ENCODE measurements at regions not wholly inside any gene's neighbourhood (a gene's known extent, or its start where the extent isn't known, plus 50 kb on each side); places are given as distances from the start of the nearest gene placed in this dataset.
"Not testable (repeated sequence)": the region's sequence is repeated elsewhere in the genome, so short reads cannot be mapped to it uniquely, and the experiment has no call there.

DNA sequence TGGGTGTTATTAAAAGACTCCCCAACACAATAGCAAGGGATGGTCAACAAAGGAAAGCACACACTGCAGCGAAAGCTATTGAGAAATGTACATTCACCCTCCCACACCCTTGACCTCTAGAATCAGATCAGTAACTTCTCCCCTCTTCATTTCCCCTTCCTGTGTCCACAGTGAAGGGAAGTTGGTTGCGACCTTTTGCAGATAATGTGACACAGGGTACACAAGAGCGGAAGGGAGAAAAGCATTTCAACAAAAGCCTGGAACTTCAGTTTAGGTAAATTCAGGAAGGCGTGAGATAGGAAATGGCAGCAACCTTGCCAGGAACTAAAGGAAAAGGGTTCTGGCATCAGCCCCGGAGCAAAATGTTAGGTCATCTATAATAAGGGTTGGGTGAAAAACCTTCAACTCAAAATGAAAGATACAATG lies 899.8 kb downstream of the MCTP2 start:
- H3K36me3 Mint-ChIP-seq: no peaks in the 10 kb centered on the region
- H3K4me1 Mint-ChIP-seq: no peaks in the 10 kb centered on the region
- H3K27ac Mint-ChIP-seq: no peak overlapping the region
- no peak for ATAC-seq
- no peak for DNase-seq (ENCODE audit: low spot score in 2 of 2)
- H3K9me3 Mint-ChIP-seq: no peaks in the 10 kb centered on the region
- no peak overlapping the region for H3K4me3 Mint-ChIP-seq

DNA sequence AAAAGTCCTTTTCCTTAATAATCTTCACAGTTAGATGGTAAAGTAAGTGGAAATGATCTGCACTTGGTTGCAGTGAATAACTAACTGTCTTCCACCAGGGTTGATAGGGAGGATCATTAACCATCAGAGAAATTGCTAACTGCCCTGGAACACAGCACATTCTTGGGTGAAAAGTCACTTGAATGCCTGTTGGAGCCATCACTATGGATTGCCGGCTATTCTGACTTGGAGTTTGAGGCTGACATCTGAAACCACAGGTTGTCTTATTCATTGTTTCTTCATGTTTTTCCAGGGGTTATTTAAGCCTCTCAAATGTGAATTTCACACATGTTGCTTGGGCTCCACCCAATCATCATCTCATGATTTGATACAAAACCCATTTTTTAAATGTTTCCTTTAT lies 901.4 kb downstream of the MCTP2 start:
- H3K9me3 Mint-ChIP-seq: no peaks in the 10 kb centered on the region
- H3K4me3 Mint-ChIP-seq: no peak overlapping the region
- no peak overlapping the region for H3K27ac Mint-ChIP-seq
- H3K36me3 Mint-ChIP-seq: no peaks in the 10 kb centered on the region
- ATAC-seq: no peak
- no peaks in the 10 kb centered on the region for H3K4me1 Mint-ChIP-seq
- no peak for DNase-seq (ENCODE audit: low spot score in 2 of 2)

DNA sequence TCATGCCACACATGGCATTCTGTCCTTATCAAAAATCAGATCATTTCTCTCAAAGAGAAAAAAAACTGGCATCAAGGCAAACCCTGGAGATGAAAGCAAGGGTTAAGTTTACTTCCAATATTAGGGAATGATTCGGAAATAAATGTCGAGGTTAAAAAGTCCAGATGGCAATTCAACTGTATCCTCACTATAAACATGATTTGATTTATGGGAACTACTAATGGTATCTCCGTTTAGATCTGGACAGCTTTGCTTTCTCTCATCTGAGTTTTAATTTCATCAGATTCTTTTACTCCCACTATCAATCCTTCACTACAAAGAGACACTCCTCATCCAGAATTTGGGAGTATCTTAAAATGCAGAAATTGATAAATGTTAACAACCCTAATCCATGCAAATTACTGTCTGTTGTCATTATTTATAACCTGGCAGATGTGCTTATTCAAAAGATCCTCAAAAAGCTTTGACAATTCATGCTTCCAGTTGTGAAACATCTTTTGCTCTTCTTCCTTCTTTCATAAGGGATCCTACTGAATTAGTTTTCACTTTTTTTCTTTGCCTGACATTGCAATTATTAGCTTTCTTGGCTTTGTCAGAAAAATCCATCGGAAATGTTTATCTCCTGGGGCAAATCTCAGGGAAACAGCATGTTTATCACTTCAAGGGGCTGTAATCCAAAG lies 903.2 kb downstream of the MCTP2 start:
- ATAC-seq: no peak
- no peaks in the 10 kb centered on the region for H3K4me1 Mint-ChIP-seq

DNA sequence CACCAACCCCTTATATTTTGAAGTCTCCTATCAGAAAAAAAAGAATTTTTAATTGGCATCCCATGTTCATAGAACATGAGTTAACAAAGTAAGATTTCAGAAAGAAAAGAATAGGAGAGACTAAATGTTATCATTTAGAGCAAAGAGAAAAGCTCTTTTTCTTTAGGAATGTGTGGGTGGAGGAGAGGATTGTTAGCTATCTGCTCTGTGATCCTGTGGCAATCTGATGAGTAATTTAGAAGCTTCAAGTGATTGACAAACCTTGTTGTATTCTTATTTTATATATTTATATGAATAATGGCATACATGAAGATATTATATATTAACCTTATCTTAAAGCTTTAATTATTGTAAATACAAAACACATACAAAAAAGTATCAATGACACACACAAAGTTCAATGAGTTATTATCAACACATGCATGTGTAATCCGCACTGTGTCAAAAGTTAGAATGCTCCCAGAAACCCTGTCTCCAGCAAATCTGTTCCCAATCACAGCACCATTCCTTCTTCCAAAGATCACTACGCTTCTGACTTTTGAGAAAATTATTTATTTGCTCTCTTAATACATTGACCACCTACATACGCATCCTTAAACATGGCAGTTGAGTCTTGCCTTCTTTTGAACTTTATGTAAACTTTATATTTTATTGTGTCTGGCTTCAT lies 907.4 kb downstream of the MCTP2 start:
- ATAC-seq: no peak
- H3K4me3 Mint-ChIP-seq: no peak overlapping the region

More for the DNA sequence above, 903.2 kb downstream of the MCTP2 start:
- H3K9me3 Mint-ChIP-seq: no peaks in the 10 kb centered on the region
- H3K27ac Mint-ChIP-seq: no peak overlapping the region
- no peaks in the 10 kb centered on the region for H3K36me3 Mint-ChIP-seq
- no peak for DNase-seq (ENCODE audit: low spot score in 2 of 2)
- no peak overlapping the region for H3K4me3 Mint-ChIP-seq

DNA sequence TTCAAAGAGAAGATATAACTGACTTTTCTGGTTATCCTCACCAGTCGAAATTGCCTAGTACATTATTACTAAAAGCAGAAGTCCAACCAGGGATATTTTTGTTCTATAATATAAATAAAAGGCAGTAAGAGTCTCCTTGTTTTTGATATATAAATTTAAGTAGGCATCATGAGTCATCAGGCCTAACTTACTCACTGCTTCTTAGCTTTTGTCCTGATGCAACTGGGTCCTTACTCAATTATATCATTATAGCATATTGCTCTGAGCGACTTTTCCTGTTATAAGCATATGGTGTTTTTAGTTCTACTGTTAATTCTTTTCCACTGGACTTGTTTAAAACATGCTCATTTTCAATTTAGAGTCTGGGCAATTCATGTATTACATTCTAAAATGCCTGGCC lies 910.1 kb downstream of the MCTP2 start:
- Mint-ChIP-seq H3K36me3 (no peaks in the 10 kb centered on the region), H3K27ac (no peak overlapping the region), H3K4me1 (no peaks in the 10 kb centered on the region), H3K4me3 (no peak overlapping the region), H3K9me3 (no peaks in the 10 kb centered on the region)
- ATAC-seq (no peak), DNase-seq (ENCODE audit: low spot score in 2 of 2) (no peak)

More for the DNA sequence above, 907.4 kb downstream of the MCTP2 start:
- DNase-seq (ENCODE audit: low spot score in 2 of 2): no peak
- Mint-ChIP-seq H3K9me3 (no peaks in the 10 kb centered on the region), H3K36me3 (no peaks in the 10 kb centered on the region), H3K27ac (no peak overlapping the region), H3K4me1 (no peaks in the 10 kb centered on the region)

DNA sequence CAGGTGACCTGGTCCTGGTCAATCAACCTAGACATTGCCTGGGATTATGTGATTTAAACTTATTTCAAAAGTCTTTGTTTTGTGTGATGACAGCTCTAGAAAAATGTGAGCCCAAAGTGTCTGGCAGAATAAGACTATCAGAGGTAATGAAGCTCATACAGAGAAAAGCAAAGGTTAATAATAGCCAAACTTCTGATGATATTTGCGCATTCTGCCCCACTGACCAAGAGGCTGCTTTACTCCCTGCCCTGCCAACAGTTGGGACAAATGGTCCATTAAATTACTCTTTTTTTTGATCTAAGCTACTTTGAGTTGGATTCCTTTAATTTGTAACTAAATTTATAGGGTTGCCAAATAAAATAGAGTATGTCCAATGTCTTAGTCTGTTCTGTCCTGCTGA lies 911.2 kb downstream of the MCTP2 start:
- Mint-ChIP-seq H3K27ac (no peak overlapping the region), H3K9me3 (no peaks in the 10 kb centered on the region), H3K4me1 (no peaks in the 10 kb centered on the region), H3K36me3 (no peaks in the 10 kb centered on the region), H3K4me3 (no peak overlapping the region)
- DNase-seq (ENCODE audit: low spot score in 2 of 2): no peak
- ATAC-seq: no peak

DNA sequence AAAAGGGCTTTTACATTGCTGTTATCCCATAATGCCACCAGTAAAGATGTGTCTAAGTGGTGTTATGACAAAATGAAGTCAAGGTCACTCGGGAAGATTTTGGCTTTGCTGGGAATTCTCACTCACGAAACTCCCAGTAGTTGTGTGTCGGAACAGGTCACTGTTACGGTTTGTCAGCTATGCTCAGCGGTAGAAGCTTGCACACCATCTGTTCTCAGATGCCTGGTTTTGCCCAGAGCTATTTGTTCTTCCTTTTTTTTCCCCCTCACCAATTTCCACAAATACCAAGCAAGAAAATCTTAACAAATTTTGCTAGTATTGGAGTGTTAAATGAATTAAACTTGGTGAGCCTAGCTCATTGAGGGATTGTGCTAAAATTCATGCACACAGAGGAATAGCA lies 915.1 kb downstream of the MCTP2 start:
- no peak overlapping the region for H3K27ac Mint-ChIP-seq
- no peaks in the 10 kb centered on the region for H3K4me1 Mint-ChIP-seq
- DNase-seq (ENCODE audit: low spot score in 2 of 2): no peak
- no peak for ATAC-seq
- no peaks in the 10 kb centered on the region for H3K36me3 Mint-ChIP-seq
- H3K4me3 Mint-ChIP-seq: no peak overlapping the region
- no peaks in the 10 kb centered on the region for H3K9me3 Mint-ChIP-seq

DNA sequence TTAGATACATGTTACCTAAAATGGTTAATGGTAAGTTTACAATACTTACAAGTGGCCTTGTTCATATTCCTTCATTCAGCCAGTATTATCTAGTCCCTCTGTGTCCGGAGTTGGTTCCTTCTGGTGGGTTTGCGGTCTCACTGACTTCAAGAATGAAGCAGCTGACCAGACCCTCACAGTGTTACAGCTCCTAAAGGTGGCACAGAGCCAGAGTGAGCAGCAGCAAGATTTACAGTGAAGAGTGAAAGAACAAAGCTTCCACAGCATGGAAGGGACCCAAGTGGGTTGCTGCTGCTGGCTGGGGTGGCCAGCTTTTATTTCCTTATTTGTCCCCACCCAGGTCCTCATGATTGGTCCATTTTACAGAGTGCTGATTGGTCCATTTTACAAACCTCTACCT lies 916.8 kb downstream of the MCTP2 start:
- Mint-ChIP-seq H3K4me1 (no peaks in the 10 kb centered on the region), H3K4me3 (no peak overlapping the region), H3K9me3 (peaks cover under 1% of the 10 kb centered on the region), H3K27ac (no peak overlapping the region), H3K36me3 (no peaks in the 10 kb centered on the region)
- ATAC-seq (no peak), DNase-seq (ENCODE audit: low spot score in 2 of 2) (no peak)

DNA sequence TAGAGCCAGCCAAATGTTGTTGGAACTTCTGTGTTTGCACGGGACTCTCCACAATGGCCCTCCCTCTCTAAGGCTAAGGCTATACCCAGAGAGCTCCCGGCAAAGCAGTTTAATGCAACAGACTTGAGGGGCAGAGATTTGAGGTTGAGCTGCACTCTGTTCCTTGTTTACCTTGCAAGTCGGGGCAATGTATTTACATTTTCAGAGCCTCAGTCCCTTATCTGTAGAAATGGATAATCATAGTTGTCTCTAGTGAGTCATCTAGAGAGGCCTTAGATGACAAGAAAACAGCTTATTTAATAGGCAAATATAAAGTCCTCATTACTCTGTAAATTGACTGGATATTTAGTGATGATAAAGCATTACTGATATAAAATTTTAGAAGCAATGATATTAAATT lies 917.7 kb downstream of the MCTP2 start:
- H3K4me1 Mint-ChIP-seq: no peaks in the 10 kb centered on the region
- no peak for ATAC-seq
- no peak overlapping the region for H3K27ac Mint-ChIP-seq
- DNase-seq (ENCODE audit: low spot score in 2 of 2): no peak
- no peak overlapping the region for H3K4me3 Mint-ChIP-seq
- H3K36me3 Mint-ChIP-seq: no peaks in the 10 kb centered on the region
- H3K9me3 Mint-ChIP-seq: peaks cover 3% of the 10 kb centered on the region

DNA sequence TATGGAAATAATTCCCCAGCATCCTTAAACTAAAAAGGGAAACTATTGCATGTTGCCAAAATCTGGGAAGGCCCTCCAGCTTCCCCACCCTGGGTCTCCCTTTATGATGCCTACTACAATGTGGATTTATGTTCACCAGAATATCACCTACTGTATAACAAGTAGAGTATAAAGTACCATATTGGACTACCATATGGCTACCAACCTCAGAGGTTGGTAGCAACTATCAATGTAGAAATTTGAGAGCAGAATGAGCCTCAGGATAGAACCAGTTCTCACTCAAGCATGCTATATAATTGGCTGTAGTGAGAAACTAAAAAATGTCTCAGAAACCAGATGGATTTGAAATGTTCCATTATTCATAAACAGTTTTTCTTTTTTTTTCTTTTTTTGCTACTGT lies 918.4 kb downstream of the MCTP2 start:
- H3K27ac Mint-ChIP-seq: no peak overlapping the region
- no peaks in the 10 kb centered on the region for H3K36me3 Mint-ChIP-seq
- no peak overlapping the region for H3K4me3 Mint-ChIP-seq
- H3K4me1 Mint-ChIP-seq: no peaks in the 10 kb centered on the region
- ATAC-seq: no peak
- peaks cover 3% of the 10 kb centered on the region for H3K9me3 Mint-ChIP-seq
- no peak for DNase-seq (ENCODE audit: low spot score in 2 of 2)

DNA sequence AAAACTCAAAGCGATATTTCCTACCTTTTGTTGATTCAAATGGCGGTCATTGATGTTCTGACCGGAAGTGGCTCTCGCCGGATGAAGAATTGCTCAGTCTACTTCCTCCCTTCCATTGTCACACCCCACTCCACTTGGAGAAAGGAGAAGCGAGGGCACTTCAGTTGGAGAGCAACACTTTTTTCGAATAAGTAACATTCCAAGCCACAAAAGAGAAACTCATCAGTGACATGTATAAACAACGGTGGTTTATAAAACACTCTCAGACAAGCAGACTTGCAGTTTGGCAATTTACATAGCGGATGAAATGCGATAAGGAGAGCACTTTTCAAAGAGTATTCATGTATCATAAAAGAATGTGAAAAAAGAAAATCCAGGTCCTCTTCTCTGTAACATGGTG lies 919.1 kb downstream of the MCTP2 start:
- Mint-ChIP-seq H3K27ac (no peak overlapping the region), H3K9me3 (peaks cover 3% of the 10 kb centered on the region), H3K4me1 (no peaks in the 10 kb centered on the region), H3K36me3 (no peaks in the 10 kb centered on the region), H3K4me3 (no peak overlapping the region)
- ATAC-seq: no peak
- no peak for DNase-seq (ENCODE audit: low spot score in 2 of 2)

DNA sequence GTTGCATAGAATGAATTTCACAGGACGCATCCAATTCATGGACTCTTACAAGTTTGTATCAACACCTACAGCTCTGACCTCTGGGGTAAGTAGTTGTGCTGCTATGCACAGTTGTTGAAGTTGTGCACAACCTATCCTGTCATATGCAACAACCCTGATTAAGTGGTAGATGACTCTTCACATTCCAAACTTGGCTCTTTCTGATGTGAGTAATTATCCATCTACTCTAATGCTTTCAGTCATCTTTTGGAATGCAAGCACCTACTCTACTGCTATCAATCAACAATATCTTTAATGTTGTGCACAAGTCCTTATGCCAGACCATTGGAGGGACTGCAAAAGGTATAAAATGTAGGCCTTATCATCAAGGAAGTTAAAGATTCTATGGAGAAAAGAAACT lies 921.4 kb downstream of the MCTP2 start:
- no peak for ATAC-seq
- no peak overlapping the region for H3K4me3 Mint-ChIP-seq
- H3K36me3 Mint-ChIP-seq: no peaks in the 10 kb centered on the region
- H3K27ac Mint-ChIP-seq: no peak overlapping the region
- peaks cover 8% of the 10 kb centered on the region for H3K9me3 Mint-ChIP-seq
- no peak for DNase-seq (ENCODE audit: low spot score in 2 of 2)
- no peaks in the 10 kb centered on the region for H3K4me1 Mint-ChIP-seq

DNA sequence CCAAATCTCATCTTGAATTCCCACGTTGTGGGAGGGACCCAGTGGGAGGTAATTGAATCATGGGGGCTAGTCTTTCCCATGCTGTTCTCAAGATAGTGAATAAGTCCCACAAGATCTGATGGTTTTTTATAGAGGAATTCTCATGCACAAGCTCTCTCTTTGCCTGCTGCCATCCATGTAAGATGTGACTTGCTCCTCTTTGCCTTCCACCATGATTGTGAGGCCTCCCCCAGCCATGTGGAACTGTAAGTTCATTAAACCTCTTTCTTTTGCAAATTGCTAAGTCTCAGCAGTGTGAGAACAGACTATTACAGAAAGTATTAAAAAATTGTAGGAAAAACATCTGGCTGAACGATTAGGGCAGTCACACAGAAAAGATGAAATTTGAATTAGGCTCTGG lies 921.8 kb downstream of the MCTP2 start:
- not testable (repeated sequence) for H3K36me3 Mint-ChIP-seq; ATAC-seq; H3K27ac Mint-ChIP-seq; H3K9me3 Mint-ChIP-seq; H3K4me3 Mint-ChIP-seq; H3K4me1 Mint-ChIP-seq; DNase-seq (ENCODE audit: low spot score in 2 of 2)

DNA sequence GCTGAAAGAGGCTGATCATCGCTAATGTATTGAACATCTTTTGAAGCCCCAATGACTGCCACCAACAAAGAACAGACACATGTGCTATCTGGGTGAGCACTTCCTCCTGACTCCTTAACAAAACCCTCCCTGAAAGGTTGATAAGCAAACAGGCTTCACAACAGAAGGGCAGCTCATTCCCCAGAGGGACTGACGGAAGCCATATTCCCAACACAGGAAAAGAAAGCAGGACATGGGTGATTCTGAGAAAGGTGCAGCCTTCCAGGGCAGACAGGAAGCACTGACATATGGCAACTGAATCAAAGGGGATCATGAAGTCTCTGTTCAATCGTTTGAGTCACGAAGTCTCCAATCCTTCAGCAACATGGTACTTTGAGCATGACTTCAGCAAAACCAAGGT lies 929.0 kb downstream of the MCTP2 start:
- H3K9me3 Mint-ChIP-seq: peaks cover 15% of the 10 kb centered on the region
- H3K4me3 Mint-ChIP-seq: no peak overlapping the region
- ATAC-seq (no peak), DNase-seq (ENCODE audit: low spot score in 2 of 2) (no peak)
- no peak overlapping the region for H3K27ac Mint-ChIP-seq
- H3K4me1 Mint-ChIP-seq: no peaks in the 10 kb centered on the region
- H3K36me3 Mint-ChIP-seq: no peaks in the 10 kb centered on the region

DNA sequence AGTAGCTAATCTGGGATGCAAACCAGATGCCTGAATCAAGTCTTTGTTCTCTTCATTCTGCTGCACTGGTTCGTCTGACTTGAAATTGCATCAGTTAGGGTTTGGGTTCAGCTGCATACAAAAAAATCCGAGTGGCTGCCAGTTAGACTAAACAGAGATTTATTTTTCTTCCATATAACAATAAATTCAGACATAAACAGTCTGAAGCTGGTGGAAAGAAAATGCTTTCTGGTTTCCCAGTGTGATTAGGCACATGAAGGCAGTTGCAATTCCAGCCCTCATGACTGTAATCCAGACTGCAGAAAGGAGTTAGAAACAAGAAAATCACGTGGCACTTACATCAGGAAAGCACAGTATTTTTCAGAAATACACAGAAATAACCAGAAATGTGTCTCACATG lies 930.7 kb downstream of the MCTP2 start:
- no peak overlapping the region for H3K27ac Mint-ChIP-seq
- ATAC-seq (no peak), DNase-seq (ENCODE audit: low spot score in 2 of 2) (no peak)
- no peaks in the 10 kb centered on the region for H3K36me3 Mint-ChIP-seq
- H3K9me3 Mint-ChIP-seq: peaks cover 13% of the 10 kb centered on the region
- no peaks in the 10 kb centered on the region for H3K4me1 Mint-ChIP-seq
- no peak overlapping the region for H3K4me3 Mint-ChIP-seq

DNA sequence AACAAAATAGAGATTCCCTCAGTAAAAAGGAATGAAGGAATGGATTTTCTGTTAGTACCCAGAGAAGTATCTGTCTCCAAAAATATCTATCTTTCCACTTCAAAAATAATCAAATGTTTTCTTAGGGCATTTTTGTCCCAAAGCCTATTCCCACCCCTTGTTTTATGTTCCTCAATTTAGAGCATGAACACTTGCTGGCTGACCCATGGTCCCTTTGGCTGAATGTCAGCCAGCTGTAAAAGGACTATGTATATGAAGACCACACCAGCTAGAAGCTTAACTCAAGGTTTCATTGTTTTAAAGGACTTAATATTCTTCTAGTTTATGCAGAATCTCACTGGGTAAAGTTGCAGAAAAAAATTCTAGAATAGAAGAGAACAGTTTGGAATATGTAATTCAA lies 931.2 kb downstream of the MCTP2 start:
- H3K9me3 Mint-ChIP-seq: peaks cover 14% of the 10 kb centered on the region

More for the DNA sequence above, 931.2 kb downstream of the MCTP2 start:
- DNase-seq (ENCODE audit: low spot score in 2 of 2) (no peak), ATAC-seq (no peak)
- Mint-ChIP-seq H3K36me3 (no peaks in the 10 kb centered on the region), H3K4me3 (no peak overlapping the region), H3K27ac (no peak overlapping the region), H3K4me1 (no peaks in the 10 kb centered on the region)

Data from stimulated activated effector memory CD8-positive, alpha-beta T cell treated with anti-CD3 and anti-CD28 coated beads, Interleukin-12 subunit alpha, Interleukin-12 subunit beta, amount 100 ng/mL, for 72 hours (primary cell).